ENCODE measurements at regions not wholly inside any gene's neighbourhood (a gene's known extent, or its start where the extent isn't known, plus 50 kb on each side); places are given as distances from the start of the nearest gene placed in this dataset.
"Not testable (repeated sequence)": the region's sequence is repeated elsewhere in the genome, so short reads cannot be mapped to it uniquely, and the experiment has no call there.

DNA sequence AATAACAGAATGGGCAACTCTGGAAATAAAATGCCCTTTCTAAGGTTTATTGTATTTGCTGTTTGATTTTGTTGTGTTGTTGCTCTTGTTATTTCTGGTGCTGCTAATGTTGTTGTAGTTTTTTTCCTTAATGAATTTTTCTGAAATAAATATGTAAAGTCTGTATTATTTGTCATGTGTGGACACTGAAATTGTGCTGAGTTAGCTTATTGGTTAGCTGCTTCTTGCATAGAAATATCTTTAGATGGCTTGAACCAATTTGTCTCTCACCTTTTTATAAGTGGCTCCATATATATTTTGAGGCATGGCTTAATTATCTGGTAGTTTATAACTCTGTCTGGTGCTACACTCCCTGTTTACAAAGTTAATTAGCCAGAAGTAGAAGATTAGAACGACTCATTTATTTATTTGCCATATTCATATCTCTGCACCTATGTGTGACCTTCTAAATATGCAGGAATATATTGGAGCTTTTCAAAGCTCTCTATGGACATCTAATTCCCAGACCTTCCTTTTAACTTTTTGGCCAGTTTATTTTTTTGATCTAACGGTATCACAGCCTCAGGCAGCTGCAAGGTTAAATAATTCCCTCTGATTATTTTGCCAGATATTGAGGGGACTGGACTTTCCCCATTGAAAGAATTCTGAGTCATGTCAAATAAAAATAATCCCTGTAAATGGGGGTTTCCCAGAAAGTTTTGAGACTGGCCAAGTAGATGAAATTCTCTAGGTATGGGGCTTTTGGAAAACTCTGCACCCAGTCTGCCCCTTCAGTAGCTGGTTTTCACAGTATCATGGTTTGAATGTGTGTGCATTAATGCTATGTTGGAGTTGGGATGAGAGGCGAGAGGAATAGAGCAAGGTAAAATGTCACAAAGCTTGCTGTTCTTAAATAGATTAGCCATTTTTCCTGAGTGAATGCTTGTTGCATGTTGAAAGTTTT lies 1331.7 kb upstream of the MIR17HG start:
- no peak for DNase-seq (ENCODE audit: low read depth in 2 of 2, low spot score in 1 of 2)

DNA sequence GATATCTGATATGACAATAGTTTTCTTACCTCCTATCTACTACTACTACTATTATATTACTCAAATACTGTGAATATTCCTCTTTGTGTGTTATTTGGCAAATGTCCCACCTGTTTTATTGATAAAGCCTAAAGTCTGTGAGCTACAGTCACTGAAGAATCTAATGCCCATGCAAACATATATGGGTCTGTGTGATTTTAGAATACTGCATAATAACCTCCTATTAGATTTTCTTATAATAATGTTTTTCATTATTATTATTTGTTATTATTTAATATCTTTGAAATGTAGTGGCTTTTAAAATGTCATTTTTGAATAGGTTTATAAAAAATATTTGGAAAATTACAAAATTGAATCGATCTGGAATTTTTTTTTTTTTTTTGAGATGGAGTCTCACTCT lies 1330.8 kb upstream of the MIR17HG start:
- DNase-seq (ENCODE audit: low read depth in 2 of 2, low spot score in 1 of 2): no peak

DNA sequence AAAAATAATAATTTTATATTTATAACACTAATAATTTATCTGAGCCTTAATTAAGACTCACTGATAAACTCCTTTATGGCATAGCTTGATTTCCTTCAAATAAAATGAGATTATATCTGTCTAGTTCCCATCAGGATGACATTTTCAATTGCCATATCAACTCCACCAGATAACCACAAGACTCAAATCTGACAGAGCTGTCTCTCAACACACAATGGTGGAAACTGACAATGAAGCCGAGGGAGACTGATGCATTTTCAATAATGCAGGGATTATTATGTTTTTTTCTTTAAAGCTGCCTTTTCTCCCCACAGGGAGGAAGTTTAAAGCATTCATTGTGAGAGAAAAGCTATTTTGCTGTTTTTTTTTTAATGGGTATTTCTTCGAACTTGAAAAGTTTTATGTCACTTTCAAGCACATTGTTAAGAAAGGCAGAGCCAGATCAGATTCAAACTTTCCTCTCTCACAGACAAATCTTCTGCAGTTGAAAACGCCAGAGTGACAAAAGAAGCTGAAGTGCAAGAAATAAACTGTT lies 1326.9 kb upstream of the MIR17HG start:
- no peak for DNase-seq (ENCODE audit: low read depth in 2 of 2, low spot score in 1 of 2)

DNA sequence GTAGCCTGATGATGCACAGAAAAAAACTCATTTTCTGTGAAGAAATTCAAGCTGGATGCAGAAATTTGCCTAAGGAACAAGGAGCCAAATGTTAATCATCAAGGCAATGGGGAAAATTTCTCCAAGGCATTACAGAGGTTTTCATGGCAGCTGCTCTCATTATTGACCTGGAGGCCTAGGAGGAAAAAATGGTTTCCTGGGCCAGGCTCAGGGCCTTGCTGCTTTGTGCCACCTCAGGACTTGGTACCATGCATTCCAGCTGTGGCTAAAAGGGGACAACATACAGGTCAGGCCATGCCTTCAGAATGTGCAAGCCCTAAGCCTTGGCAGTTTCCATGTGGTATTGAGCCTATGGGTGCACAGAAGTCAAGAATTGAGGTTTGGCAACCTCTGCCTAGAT lies 1320.1 kb upstream of the MIR17HG start:
- DNase-seq (ENCODE audit: low read depth in 2 of 2, low spot score in 1 of 2): no peak

DNA sequence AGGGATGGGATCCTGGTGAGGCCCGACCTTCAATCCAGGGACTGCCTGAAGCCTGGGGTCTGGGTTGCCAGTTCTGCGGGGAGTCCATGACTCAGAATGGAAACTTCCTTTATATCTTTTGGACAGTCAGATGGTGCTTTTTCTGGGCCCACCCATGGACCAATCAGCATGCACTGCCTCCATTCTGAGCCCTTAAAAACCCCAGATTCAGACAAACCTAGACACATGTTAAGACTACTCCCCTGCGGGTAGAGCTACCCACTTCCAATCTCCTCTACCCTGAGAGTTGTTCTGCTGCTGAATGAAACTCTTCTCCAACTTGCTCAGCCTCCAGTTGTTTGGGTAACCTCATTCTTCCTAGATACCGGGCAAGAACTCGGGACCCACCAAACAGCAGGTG lies 1315.2 kb upstream of the MIR17HG start:
- DNase-seq (ENCODE audit: low read depth in 2 of 2, low spot score in 1 of 2): no peak

DNA sequence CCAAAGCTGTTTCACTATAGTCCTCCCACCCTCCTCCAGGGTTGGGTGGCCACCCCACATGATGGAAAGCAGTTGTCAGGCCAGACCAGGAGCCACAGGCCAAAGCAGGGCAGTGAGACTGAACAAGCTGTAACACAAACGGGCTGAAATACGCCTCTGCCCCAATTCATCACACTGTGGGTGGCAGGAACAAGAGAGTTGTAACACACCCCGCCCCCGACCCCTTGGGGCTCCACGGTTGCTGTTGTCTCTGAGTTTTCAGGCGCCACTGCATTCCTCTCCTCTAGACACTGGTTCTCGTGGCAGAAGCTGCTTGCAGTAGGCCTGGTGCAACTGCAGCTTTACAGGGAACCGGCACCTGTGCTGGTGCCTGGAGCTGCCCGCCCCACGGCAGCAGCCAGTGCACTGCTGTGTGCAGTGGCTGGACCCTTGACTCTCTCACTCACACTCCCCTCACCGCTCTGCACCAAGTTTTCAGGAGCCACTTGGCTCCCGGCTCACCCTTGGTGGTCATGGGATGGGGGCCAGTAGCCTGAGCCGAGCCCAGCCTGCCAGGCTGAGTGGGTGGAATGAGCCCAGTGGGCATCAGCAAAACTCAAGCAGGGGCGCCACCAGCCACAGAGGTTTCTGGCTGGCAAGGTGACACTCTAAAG lies 1314.5 kb upstream of the MIR17HG start:
- no peak for DNase-seq (ENCODE audit: low read depth in 2 of 2, low spot score in 1 of 2)

DNA sequence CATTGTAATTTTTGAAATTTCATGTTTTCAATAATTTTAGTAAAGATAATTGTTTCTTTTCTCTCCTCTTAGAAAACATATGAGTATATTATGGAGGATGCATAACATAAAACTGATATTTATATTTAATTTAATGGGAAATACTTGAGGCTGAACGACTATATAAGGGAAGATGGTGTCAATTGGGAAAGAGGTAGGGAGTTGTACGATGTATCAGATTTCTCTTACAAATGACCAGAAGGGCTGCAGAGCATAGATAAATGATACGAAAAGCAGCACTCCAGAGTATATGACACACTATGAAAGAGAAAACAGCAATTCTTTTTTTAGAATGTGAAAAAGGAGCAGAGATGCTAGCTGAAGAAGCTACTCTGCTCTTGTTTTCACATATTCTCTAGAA lies 1308.0 kb upstream of the MIR17HG start:
- no peak for DNase-seq (ENCODE audit: low read depth in 2 of 2, low spot score in 1 of 2)

DNA sequence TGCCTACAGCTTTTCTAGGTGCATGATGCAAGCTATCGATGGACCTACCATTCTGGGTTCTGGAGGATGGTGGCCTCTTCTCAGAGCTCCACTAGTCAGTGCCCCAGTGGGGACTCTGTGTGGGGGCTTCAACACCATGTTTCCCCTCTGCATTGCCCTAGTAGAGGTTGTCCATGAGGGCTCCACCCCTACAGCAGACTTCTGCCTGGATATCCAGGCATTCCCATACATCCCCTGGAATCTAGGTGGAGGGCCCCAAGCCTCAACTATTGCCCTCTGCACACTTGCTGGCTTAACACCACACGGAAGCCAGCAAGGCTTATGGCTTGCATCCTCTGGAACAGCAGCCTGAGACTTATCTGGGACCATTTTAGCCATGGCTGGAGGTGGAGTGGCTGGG lies 1299.9 kb upstream of the MIR17HG start:
- DNase-seq (ENCODE audit: low read depth in 2 of 2, low spot score in 1 of 2): no peak

DNA sequence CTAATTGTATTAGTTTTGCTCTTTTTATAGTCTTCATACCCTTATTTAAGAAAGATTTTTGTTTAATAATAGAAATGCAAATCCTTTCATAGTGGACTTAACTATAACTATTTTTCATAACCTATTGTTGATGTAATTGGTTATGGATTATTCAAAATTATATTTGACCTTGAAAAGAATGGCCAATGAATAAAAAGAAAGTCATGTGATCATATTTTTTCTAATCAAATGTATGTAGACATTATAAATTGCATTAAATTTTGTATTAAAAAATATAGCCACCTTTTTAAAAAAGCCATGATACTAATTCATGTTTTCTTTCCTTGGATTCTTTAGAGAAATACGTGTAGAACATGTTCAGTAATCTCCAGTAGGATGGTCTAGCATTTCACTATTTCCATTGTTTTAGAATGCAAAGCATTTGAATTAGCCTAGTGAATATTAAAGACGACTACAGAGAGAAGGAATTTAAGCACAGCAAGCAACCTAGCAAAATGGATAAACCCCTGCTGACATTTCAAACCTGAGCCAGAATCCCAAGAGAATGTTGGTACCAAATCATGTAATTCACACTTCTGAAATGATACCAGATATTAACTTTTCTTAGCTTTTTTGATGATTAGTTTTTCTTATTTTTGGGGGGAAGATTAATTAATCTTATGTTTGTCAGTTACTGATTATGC lies 1297.4 kb upstream of the MIR17HG start:
- DNase-seq (ENCODE audit: low read depth in 2 of 2, low spot score in 1 of 2): no peak

DNA sequence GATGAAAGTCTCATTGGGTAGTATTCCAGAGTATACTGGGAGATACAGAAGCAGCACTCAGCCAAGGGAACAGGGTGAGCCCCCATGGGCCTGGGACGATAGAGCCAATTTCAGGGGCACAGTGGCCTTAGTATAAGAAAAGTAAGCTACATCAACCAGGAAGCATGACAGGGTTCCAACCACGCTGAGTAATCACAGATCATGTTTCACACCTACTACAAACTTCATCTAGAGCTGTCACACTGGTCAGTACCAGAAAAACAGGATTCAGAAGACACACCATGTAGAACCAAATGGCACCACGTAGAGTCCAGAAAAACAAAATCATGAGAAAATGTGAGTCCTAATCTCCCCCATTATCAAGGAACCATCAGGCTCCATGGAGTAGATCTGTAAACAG lies 1292.4 kb upstream of the MIR17HG start:
- no peak for DNase-seq (ENCODE audit: low read depth in 2 of 2, low spot score in 1 of 2)

DNA sequence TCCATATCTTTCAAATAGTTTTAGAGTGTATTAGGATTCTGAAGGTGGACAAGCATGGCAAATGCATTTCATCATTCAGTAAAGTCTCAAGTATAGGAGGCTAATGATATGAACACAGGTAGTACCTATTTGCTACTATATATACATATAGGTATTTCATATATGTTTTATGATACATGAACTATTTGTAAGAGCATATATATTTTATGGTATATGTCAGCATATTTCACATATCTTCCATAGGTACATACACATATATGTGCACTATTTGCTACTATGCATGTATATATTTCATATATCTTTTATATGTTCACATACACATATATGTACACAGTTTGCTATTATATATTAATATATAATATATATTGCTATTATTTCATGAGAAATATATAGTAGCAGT lies 1291.7 kb upstream of the MIR17HG start:
- DNase-seq (ENCODE audit: low read depth in 2 of 2, low spot score in 1 of 2): no peak

DNA sequence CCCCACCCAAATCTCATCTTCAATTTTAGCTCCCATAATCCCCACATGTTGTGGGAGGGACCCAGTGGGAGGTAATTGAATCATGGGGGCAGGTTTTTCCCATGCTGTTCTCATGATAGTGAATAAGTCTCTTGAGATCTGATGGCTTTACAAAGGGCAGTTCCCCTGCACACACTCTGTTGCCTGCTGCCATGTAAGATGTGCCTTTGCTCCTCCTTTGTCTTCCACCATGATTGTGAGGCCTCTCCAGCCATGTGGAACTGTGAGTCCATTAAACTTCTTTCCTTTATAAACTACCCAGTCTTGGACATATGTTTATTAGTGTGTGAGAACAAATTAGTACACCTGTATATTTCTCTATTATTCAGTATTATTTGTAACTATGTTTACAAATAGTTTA lies 1283.3 kb upstream of the MIR17HG start:
- not testable (repeated sequence) for DNase-seq (ENCODE audit: low read depth in 2 of 2, low spot score in 1 of 2)

DNA sequence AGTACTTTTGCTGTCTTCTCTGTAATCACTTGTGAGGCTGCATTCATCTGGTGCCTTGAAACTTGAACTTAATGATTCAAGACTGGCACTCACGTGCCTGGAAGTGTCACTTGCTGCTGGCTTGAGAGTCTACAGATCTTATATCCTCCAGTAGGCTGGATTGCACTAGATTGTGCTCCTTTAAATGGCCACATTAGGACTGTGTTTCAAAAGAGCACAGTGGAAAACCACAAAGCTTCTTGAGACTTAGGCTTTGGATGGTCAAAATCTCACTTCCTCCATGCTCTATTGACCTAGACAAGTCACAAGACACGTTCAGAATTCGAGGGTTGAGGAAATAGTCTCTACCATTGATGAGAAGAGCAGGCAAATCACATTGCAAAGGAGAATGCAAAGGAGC lies 1278.8 kb upstream of the MIR17HG start:
- DNase-seq (ENCODE audit: low read depth in 2 of 2, low spot score in 1 of 2): no peak

DNA sequence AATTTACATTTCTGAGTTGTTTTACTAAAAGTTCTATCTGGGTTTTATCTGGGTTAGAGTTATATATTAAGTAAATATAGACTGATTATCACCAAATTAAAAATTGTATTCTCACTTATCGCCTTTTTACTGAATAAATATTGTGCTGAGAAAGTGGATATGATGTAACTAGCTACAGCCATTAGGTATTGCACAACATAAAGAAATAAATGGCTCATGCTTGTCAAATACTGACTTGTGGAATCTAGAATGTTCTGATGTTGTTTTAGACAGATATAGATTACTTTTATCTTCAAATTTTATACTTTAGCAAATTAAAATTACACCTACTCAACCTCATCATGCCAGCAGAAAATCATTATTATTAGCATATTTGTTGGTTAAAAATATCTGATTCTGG lies 1277.1 kb upstream of the MIR17HG start:
- no peak for DNase-seq (ENCODE audit: low read depth in 2 of 2, low spot score in 1 of 2)

DNA sequence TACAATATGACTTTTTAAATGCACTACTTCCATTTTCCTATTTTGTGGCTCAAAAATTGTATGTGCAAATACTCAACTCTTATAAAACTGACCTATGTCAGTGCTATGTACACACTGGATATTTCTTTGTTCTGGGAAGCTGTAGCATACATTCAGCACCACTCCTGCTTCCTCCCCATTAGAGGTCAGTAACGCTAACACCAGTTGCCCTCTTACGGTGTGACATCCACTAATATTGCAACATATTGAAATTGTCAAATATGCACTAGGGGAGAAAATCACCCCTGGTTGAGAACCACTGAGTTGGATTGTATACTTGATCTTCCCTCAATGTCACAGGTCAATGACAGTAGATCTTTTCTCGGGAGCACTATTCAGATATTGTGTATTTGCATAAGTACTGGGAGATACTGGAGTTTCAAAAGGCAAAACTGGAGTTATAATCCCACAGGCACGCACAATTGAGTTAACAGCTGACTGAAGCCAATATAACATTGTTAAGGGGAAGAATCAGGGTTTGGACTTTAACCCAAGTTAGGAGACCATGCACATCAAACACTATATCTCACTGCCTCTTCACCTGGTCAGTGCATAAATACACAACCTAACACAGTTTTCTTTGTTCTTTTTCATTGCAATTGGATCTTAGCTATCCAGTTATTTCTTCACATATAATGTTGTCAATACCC lies 1276.5 kb upstream of the MIR17HG start:
- no peak for DNase-seq (ENCODE audit: low read depth in 2 of 2, low spot score in 1 of 2)

DNA sequence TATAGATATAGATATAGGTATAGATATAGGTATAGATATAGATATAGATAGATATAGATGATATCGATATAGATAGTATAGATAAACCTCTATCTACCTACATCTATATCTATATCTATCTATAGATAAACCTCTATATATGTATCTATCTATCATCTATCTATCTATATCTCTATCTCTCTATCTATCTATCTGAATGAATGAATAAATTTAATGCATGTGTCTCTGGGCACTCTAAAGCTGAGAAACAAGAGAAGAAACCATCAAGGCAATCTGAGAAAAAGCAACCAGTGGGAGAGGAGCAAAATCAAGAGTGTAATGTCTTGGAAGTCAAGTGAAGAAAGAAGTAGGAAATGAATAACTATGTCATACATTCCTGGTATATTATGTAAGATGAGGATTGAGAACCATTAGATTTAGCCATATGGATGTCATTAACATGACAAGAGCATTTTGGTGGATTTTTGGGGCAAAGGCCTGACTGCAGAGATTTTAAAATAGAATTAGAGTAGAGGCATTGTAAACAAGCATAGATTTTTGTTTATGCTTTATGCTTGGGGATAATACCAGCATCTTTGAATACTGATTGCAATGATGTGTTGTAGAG lies 1262.7 kb upstream of the MIR17HG start:
- no peak for DNase-seq (ENCODE audit: low read depth in 2 of 2, low spot score in 1 of 2)

DNA sequence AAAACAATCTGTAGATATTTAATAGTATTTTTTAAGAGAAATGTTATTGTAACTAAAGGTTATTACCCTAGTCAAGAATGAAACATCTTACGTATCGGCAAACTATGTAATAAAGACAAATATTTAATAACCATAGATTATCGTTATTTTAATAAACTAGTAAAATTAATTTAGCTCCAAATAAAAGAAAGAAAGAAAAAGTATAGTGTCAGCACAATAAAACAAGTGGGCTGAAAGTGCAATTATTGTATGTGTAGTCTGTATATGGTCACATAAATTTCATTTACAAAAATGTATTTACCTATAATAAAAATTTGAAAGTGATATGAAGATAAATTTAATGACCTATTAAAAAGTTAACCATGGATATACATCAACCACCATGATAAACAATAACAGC lies 1258.4 kb upstream of the MIR17HG start:
- DNase-seq (ENCODE audit: low read depth in 2 of 2, low spot score in 1 of 2): no peak

DNA sequence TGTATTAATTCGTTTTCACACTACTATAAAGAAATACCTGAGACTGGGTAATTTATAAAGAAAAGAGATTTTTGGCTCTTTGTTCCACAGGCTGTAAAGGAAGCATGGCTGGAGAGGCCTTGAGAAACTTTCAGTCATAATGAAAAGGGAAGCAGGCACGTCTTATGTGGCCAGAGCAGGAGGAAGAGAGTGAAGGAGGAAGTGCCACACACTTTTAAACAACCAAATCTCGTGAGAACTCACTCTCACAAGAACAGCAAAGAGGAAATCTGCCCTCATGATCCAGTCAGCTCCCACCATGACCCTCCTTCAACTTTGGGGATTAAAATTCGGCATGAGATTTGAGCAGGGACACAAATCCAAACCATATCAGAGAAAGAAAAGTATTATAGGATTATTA lies 1255.9 kb upstream of the MIR17HG start:
- DNase-seq (ENCODE audit: low read depth in 2 of 2, low spot score in 1 of 2): no peak

DNA sequence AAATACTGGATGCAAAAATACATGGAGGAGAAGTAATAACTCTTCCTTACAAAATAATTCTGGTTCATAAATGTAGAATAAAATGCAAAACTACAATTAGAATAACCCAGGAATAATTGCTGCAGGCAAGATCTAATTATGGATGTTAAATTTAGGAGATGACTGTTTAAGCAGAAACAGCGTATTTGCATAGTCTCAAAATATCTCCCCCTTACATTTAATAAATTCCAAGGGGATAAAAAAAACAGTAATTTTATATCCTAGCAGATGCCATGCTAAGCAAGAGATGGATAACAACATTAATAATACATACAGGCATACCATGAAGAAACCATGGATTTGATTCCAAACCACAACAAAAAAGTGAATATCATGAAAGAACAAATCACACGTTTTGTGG lies 1253.1 kb upstream of the MIR17HG start:
- DNase-seq (ENCODE audit: low read depth in 2 of 2, low spot score in 1 of 2): no peak

DNA sequence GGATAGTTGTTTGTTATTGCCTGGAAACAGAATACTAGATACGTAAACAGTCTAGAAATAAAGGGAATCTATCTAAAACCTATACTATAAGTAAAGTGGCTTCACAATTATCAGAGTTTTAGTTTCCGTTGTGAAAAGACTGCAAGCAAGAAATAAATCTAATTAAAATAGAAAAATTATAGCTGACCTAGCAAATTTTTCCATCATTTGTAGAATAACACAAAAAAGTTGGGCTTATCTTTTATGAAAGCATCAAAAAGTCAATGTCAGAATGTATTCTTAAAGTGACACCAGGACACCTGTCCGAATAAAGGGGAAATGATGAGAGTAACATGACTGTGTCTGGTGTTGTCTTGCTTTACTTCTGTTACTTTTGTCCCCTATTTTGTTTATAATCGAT lies 1248.9 kb upstream of the MIR17HG start:
- DNase-seq (ENCODE audit: low read depth in 2 of 2, low spot score in 1 of 2): no peak

DNA sequence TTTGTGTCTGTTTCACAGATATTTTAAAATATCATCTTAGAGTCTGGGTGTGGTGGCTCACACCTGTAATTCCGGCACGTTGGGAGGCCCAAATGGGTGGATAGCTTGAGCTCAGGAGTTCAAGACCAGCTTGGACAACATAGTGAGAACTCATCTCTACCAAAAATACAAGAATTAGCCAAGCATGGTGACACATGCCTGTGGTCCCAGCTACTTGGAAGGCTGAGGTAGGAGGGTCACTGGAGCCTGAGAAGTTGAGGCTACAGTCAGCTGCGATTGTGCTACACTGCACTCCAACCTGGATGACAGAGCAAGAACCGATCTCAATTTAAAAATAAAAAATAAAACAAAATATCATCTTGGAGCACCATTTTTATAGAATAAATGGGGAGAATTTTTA lies 1247.6 kb upstream of the MIR17HG start:
- DNase-seq (ENCODE audit: low read depth in 2 of 2, low spot score in 1 of 2): no peak
